Left forelimb (tissue), 1 donor: ENCODE measurements at regions not wholly inside any gene's neighbourhood (a gene's known extent, or its start where the extent isn't known, plus 50 kb on each side); places are given as distances from the start of the nearest gene placed in this dataset.
"Not testable (repeated sequence)": the region's sequence is repeated elsewhere in the genome, so short reads cannot be mapped to it uniquely, and the experiment has no call there.

Experiments
- DNase-seq: peaks from one replicate; pipeline ENCODE4 v3.0.0-alpha.2; 2018; ENCODE audit warnings: low spot score

DNA sequence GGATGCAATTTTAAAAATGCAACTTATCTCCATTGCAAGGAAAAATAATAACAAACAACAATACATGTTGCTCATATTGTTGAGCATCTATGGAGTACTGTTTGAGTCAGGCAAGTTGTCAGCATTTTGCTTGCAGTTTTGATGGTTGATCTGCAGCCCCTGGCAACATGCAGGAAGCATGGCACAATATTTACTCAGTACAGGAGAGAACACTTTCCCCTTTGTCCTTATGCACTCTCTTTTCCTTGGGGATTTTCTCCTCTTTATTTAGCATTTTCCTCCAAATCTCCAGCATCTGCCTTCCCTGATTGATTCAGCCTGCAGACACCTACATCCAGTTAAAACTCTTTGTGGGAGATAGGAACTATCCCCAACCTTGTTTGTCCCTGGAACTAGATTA, 620.5 kb upstream of the LRRN3 start:
- no peak for DNase-seq

DNA sequence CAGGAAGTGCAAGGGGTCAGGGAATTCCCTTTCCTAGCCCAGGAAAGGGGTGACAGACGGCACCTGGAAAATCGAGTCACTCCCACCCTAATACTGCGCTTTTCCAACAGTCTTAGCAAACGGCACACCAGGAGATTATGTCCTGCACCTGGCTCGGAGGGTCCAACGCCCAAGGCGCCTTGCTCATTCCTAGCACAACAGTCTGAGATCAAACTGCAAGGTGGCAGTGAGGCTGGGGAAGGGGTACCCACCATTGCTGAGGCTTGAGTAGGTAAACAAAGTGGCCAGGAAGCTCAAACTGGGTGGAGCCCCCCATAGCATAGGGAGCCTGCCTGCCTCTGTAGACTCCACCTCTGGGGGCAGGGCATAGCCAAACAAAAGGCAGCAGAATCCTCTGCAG, 618.5 kb upstream of the LRRN3 start:
- DNase-seq, result not testable (repeated sequence)

- DNase-seq, result no peak
Observed at GRCh38 chr7:110480964-110481363, 610.0 kb upstream of the LRRN3 start.

DNA sequence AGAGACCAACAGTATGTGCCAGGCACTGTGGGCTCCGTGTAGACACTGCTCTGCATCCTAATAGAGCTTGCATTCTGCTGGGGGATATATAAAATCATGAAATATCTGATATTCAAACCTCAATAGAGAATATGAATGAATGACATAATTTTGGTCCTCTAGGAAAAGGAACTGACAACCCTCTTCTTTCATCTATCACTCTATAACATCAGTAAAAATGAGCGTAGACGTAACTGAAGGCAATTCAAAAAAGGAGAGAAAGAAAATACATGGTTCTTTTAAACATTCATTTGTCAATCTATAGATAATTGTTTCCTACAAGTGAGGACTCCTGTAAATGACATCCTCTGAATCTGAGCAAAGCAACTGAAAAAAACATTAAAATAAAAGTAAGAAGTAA, 607.4 kb upstream of the LRRN3 start:
- DNase-seq, result no peak

DNA sequence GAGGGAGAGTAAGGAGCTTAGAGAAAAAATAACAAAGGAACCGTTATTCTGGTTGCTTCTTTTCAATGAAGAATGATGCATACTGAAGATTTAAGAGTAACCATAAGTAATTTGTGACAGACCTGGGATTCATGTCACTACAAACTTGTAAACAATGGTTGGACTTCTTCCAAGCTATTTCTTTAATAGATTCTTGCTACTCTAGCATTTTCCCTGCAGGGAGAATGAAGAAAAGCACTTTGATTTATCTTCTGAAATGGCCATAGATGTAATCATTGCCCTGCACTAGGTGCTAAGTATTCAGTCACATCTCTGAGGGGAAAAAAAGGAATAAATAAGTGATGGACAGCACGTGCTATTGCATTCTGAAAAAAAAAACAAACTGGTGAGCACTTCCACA, 606.6 kb upstream of the LRRN3 start:
- DNase-seq, result no peak

- no peak for DNase-seq
Observed at GRCh38 chr7:110486549-110486948, 604.4 kb upstream of the LRRN3 start.

GRCh38 chr7:110502888-110503465, 588.0 kb upstream of the LRRN3 start:
- DNase-seq, result no peak

- no peak for DNase-seq
Observed at GRCh38 chr7:110507369-110507768, 583.6 kb upstream of the LRRN3 start.

- no peak for DNase-seq
Observed at GRCh38 chr7:110507832-110508231, 583.1 kb upstream of the LRRN3 start.

DNA sequence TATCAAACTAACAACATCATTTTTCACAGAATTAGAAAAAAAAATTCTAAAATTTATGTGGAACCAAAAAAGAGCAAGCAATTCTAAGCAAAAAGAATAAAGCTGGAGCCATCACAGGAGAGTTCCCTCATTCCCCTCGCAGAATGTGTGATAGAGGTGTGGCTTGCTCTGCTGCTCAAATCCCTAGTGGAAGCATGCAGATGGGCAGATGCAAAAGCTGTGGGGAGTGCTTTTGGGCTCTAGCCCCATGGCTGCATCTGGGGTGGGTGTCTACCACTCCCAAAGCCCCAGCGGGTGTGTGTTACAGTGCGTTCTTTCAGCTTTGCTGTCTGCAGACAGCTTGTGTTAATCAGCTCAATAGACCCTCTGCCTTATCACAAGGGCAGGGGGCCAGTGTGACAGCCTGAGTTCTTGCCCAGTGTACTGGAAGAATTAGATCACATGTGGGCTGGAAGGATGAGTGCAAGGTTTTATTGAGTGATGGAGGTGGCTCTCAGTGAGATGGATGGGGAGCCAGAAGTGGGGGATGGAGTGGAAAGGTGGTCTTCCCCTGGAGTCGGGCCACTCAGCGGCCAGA, 575.9 kb upstream of the LRRN3 start:
- not testable (repeated sequence) for DNase-seq

GRCh38 chr7:110519851-110520250, 571.1 kb upstream of the LRRN3 start:
- DNase-seq, result no peak

DNA sequence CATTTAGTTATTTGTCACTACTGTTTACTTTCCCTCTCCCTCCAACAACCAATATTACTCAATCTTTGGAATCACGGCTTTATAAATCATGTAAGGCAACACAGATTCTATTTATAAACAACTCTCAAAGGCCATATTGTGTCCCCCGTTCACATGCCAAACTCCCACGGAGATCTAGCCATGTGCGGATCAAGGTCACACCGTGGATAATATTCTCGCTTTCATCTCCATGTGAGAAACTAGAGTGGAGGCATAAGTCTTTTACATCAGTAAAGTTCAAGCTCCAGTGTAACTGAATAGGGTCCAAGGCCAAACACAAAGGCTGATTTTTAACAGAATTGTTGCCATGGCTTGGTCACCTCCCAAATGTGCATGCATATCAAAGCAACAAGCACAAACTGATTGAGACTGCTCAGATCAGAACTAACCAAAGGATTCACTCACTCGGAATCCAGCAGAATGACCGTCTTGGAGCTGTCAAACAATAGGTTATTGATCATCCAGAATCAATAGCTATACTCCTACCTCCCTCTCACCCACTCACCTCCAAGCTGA, 569.5 kb upstream of the LRRN3 start:
- no peak for DNase-seq

DNA sequence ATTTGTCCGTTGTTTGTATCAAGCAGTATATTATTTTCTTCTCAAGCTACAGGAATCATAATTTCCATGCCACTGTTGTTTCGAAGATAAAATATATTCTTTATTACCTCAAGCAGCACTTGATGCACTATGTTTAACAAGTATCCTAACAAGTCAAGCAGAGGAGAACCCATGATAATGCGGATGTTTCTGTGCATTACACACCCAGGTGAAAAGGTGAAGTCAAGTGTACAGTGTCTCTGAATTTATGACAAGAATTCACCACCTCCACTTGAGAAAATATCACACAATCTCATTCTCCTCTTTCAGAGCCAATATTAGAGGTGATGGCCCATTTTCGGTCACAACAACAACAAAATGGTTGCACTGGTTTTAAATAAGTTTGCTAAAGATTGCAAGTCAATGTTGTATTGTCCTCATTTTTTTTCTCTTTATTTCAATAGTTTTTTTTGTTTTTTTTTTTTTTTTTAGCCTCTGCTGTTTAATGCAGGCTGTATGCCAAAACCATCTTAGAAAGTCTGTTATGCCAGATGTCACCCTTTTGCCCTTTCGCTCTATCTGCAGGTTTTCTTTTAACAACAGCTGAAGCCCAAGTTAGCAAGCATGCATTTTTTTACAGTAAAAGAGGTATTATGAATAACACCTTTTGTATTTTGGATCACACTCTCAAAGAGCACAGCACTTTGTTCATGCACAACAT, 568.7 kb upstream of the LRRN3 start:
- DNase-seq, result no peak

- no peak for DNase-seq
Observed at GRCh38 chr7:110522761-110523200, 568.1 kb upstream of the LRRN3 start.

- no peak for DNase-seq
Observed at GRCh38 chr7:110529175-110529574, 561.8 kb upstream of the LRRN3 start.

- no peak for DNase-seq
Observed at GRCh38 chr7:110531186-110531585, 559.7 kb upstream of the LRRN3 start.

- no peak for DNase-seq
Observed at GRCh38 chr7:110534241-110534931, 556.5 kb upstream of the LRRN3 start.

DNA sequence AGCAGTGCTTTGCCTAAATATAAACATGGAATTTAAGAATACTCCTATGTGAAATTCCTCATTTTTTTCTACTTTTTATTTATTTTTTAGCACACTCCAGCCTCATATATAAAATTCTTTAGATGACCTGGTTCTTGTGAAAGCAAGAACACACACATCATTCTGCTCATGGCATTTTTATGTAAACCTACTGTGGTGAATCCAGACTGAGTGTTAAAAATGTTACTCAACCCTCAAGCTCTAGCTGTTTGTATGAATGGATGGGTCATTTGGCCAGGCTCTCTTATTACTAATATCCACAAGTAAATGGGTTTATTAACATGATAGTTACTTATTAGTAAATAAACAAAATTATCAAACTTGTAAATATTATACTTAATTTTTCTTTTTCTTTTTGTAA, 551.7 kb upstream of the LRRN3 start:
- no peak for DNase-seq

GRCh38 chr7:110541962-110542361, 549.0 kb upstream of the LRRN3 start:
- DNase-seq, result no peak

DNA sequence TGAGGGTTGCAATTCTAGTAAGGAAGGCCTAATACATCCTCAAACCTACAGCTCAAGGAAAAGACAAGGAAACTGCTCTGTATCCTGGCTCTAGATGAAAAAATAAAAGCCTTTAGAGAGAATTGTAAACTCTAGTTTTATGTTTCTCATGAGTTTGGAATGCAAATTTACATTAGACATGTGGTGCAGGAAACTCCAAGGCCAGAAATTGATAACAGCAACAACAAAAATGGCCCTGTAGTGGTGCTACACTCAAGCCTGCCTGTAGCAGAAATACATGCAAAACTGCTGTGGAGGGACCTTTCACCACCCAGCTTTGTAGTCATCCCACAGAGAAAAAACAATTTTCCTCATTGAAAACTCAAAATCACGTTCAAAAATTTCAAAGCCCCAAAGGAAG, 546.7 kb upstream of the LRRN3 start:
- DNase-seq, result no peak

- DNase-seq, result no peak
Observed at GRCh38 chr7:110548372-110548771, 542.6 kb upstream of the LRRN3 start.

GRCh38 chr7:110557136-110557535, 533.8 kb upstream of the LRRN3 start:
- DNase-seq, result no peak

GRCh38 chr7:110563286-110563685, 527.6 kb upstream of the LRRN3 start:
- not testable (repeated sequence) for DNase-seq
